Neural crest cell (in vitro differentiated cells): ENCODE measurements at regions not wholly inside any gene's neighbourhood (a gene's known extent, or its start where the extent isn't known, plus 50 kb on each side); places are given as distances from the start of the nearest gene placed in this dataset.

ENCODE experiments used
- DNase-seq: peaks from one replicate; pipeline ENCODE4 v3.0.0; 2021; ENCODE audit warnings: low read depth, mixed read lengths, low spot score
- H3K27ac Mint-ChIP-seq: one replicate; pipeline ENCODE4 v1.8.0; 2021; ENCODE audit warnings: mild to moderate bottlenecking, mixed read lengths; ENCODE audit not compliant: unreplicated experiment
- H3K27me3 Mint-ChIP-seq: 2 replicates; pipeline ENCODE4 v1.8.0; 2021; ENCODE audit warnings: low read depth, mild to moderate bottlenecking, mixed read lengths
- H3K36me3 Mint-ChIP-seq: 2 replicates; pipeline ENCODE4 v1.8.0; 2021; ENCODE audit warnings: low read depth, mild to moderate bottlenecking, mixed read lengths
- H3K4me1 Mint-ChIP-seq: 2 replicates; pipeline ENCODE4 v1.8.0; 2021; ENCODE audit warnings: mixed read lengths
- H3K4me3 Mint-ChIP-seq: one replicate; pipeline ENCODE4 v1.8.0; 2021; ENCODE audit warnings: mild to moderate bottlenecking, mixed read lengths
- H3K9me3 Mint-ChIP-seq: 2 replicates; pipeline ENCODE4 v1.8.0; 2021; ENCODE audit warnings: mixed read lengths
- CTCF ChIP-seq: fragments of 200-600 bp; sonication (generic); conservative IDR thresholded peaks from 2 replicates; pipeline ENCODE4 v1.5.0; 2021; ENCODE audit warnings: antibody characterized with exemption, mild to moderate bottlenecking

DNA sequence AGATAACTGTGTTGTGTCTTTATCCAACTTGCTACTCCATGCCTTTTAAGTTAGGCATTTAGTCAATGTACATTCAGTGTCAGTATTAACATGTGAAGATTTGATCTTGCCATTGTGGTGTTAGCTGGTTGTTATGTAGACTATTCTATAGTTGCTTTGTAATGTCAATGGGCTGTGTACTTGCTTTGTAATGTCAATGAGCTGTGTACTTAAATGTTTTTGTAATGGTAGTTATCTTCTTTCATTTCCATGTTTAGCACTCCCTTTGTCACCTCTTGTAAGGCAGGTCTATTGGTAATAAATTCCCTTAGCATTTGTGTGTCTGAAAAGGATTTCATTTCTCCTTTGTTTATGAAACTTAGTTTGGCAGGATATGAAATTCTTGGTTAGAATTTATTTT, 53.4 kb downstream of the MC4R start:
- Mint-ChIP-seq H3K27ac (no peak overlapping the region), H3K4me1 (no peaks in the 10 kb centered on the region), H3K36me3 (no peaks in the 10 kb centered on the region), H3K4me3 (no peak overlapping the region), H3K27me3 (no peaks in the 10 kb centered on the region), H3K9me3 (peaks cover 12% of the 10 kb centered on the region)
- no peak for DNase-seq
- TF ChIP-seq CTCF, result no peak

GRCh38 chr18:60311676-60312360, 60.8 kb downstream of the MC4R start:
- DNase-seq, result no peak
- Mint-ChIP-seq H3K27me3 (no peaks in the 10 kb centered on the region), H3K36me3 (no peaks in the 10 kb centered on the region), H3K4me1 (no peaks in the 10 kb centered on the region), H3K27ac (no peak overlapping the region), H3K4me3 (no peak overlapping the region), H3K9me3 (peaks cover 10% of the 10 kb centered on the region)
- TF ChIP-seq CTCF, result no peak

DNA sequence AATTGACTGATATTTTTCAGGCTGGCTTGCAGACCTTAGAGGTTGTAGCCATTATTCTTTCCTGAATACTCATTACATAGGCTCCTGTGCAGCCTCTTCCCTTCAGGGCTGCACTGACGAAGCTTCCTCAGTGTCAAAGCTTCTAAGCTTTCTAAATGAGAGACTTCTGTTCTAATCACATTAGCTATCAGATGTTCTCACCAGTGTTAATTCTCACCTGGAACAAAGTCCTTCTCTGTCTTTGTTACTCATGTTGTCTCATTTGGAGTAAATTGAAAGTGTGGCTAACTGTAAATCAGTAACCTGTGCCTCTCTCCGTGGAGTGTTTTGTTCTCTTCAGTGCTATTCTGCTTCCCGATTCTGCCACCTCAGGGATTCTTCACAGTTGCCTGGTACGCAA, 76.9 kb downstream of the MC4R start:
- no peak overlapping the region for H3K4me3 Mint-ChIP-seq
- TF ChIP-seq CTCF, result no peak
- H3K27me3 Mint-ChIP-seq, result peaks cover 2% of the 10 kb centered on the region
- H3K36me3 Mint-ChIP-seq, result no peaks in the 10 kb centered on the region
- DNase-seq, result no peak
- H3K9me3 Mint-ChIP-seq, result no peaks in the 10 kb centered on the region
- no peaks in the 10 kb centered on the region for H3K4me1 Mint-ChIP-seq
- H3K27ac Mint-ChIP-seq, result no peak overlapping the region

- H3K27me3 Mint-ChIP-seq, result no peaks in the 10 kb centered on the region
- no peaks in the 10 kb centered on the region for H3K36me3 Mint-ChIP-seq
- H3K4me1 Mint-ChIP-seq, result no peaks in the 10 kb centered on the region
- H3K9me3 Mint-ChIP-seq, result no peaks in the 10 kb centered on the region
- no peak overlapping the region for H3K4me3 Mint-ChIP-seq
- no peak overlapping the region for H3K27ac Mint-ChIP-seq
- no peak for TF ChIP-seq CTCF
- DNase-seq, result no peak
Measured at GRCh38 chr18:60292186-60292585, 80.4 kb downstream of the MC4R start.

DNA sequence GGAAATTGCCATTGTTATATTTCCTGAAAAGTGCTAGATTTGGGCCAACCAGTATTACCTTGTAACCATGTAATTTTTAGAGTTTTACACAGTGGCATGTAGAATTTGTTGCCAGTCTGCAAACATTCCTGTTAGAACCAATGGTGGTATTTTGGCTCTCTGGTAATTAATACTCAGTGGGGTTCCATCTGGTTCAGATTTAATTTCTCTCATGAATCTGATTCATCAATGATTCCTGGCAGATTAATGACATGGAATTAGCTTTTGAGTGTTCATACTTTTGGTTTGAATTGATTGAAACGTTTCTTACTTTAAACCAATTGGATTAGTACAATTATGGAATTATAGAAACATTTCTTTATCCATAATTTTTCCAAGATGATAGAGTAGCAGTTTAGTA, 93.2 kb downstream of the MC4R start:
- H3K36me3 Mint-ChIP-seq, result no peaks in the 10 kb centered on the region
- H3K4me1 Mint-ChIP-seq, result no peaks in the 10 kb centered on the region
- H3K9me3 Mint-ChIP-seq, result no peaks in the 10 kb centered on the region
- no peak overlapping the region for H3K4me3 Mint-ChIP-seq
- no peak for DNase-seq
- H3K27me3 Mint-ChIP-seq, result no peaks in the 10 kb centered on the region
- no peak overlapping the region for H3K27ac Mint-ChIP-seq
- no peak for TF ChIP-seq CTCF
